Activated naive CD4-positive, alpha-beta T cell treated with anti-CD3 and anti-CD28 coated beads, Interleukin-2, amount 10 ng/mL, durations not matched to agents 7 days and 5 days (primary cell): ENCODE measurements at regions not wholly inside any gene's neighbourhood (a gene's known extent, or its start where the extent isn't known, plus 50 kb on each side); places are given as distances from the start of the nearest gene placed in this dataset.

Experiments
- CTCF ChIA-PET: fragments of 350-600 bp; sonication (Branson Sonifier 250); formaldehyde crosslinking; loops from one replicate; lab custom pipeline; 2021; ENCODE audit warnings: antibody characterized with exemption; lab: Charles Lee
- DNase-seq: peaks from one replicate; pipeline ENCODE4 v3.0.0-alpha.2; 2020
- H3K27ac Mint-ChIP-seq: one replicate; pipeline ENCODE4 v1.8.0; 2021; ENCODE audit warnings: mild to moderate bottlenecking, moderate library complexity, mixed read lengths
- H3K27me3 Mint-ChIP-seq: one replicate; pipeline ENCODE4 v1.8.0; 2021; ENCODE audit warnings: mild to moderate bottlenecking, mixed read lengths
- H3K36me3 Mint-ChIP-seq: one replicate; pipeline ENCODE4 v1.8.0; 2021; ENCODE audit warnings: mixed read lengths
- H3K4me1 Mint-ChIP-seq: one replicate; pipeline ENCODE4 v1.8.0; 2021; ENCODE audit warnings: mixed read lengths
- H3K4me3 Mint-ChIP-seq: one replicate; pipeline ENCODE4 v1.8.0; 2021; ENCODE audit warnings: mild to moderate bottlenecking, moderate library complexity, mixed read lengths
- H3K9me3 Mint-ChIP-seq: one replicate; pipeline ENCODE4 v1.8.0; 2021; ENCODE audit warnings: mixed read lengths

- H3K27ac Mint-ChIP-seq = no peak overlapping the region
- no peak overlapping the region for H3K4me3 Mint-ChIP-seq
- CTCF ChIA-PET = interaction anchor here (0.9 to 1.0 kb wide), 2 partner anchors 36 to 277 kb away, joined by 3 read pairs; no protein-coding TSS in a partner anchor
- no peak for DNase-seq
- no peaks in the 10 kb centered on the region for H3K36me3 Mint-ChIP-seq
- H3K9me3 Mint-ChIP-seq = no peaks in the 10 kb centered on the region
- no peaks in the 10 kb centered on the region for H3K4me1 Mint-ChIP-seq
- peaks cover 9% of the 10 kb centered on the region for H3K27me3 Mint-ChIP-seq
Measured at GRCh38 chr6:150537893-150538292, 61.8 kb upstream of the PLEKHG1 start.

GRCh38 chr6:150539111-150539510 lies 60.6 kb upstream of the PLEKHG1 start:
- no peaks in the 10 kb centered on the region for H3K9me3 Mint-ChIP-seq
- CTCF ChIA-PET = no interaction called here
- H3K36me3 Mint-ChIP-seq = no peaks in the 10 kb centered on the region
- DNase-seq = no peak
- no peaks in the 10 kb centered on the region for H3K4me1 Mint-ChIP-seq
- H3K27ac Mint-ChIP-seq = no peak overlapping the region
- H3K4me3 Mint-ChIP-seq = no peak overlapping the region
- peaks cover 14% of the 10 kb centered on the region for H3K27me3 Mint-ChIP-seq

DNA sequence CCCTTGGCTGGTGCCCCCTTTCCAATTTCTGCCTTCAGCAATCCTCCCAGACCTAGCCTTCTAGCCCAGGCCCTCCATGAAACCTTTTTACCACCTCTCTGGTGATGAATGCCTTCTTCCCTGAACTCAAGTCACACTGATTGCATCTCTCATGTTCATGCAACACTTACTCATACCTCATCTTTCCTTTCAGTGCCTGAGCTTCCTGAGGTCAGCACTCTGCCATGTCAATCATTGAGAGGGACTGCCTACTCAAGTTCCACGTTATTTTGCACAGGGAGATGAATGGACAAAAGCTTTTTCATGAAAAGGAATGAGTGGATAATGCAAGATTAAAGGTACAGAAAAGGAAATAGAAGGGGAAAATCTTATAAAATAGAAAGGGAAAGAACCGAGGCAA lies 60.1 kb upstream of the PLEKHG1 start:
- peaks cover 14% of the 10 kb centered on the region for H3K27me3 Mint-ChIP-seq
- H3K9me3 Mint-ChIP-seq = no peaks in the 10 kb centered on the region
- H3K27ac Mint-ChIP-seq = no peak overlapping the region
- no peaks in the 10 kb centered on the region for H3K36me3 Mint-ChIP-seq
- DNase-seq = no peak
- CTCF ChIA-PET = no interaction called here
- no peaks in the 10 kb centered on the region for H3K4me1 Mint-ChIP-seq
- no peak overlapping the region for H3K4me3 Mint-ChIP-seq

GRCh38 chr6:150541576-150541975 lies 58.1 kb upstream of the PLEKHG1 start:
- H3K36me3 Mint-ChIP-seq = no peaks in the 10 kb centered on the region
- H3K4me1 Mint-ChIP-seq = no peaks in the 10 kb centered on the region
- CTCF ChIA-PET = no interaction called here
- DNase-seq = no peak
- no peak overlapping the region for H3K27ac Mint-ChIP-seq
- H3K27me3 Mint-ChIP-seq = peaks cover 19% of the 10 kb centered on the region
- H3K9me3 Mint-ChIP-seq = no peaks in the 10 kb centered on the region
- no peak overlapping the region for H3K4me3 Mint-ChIP-seq

DNA sequence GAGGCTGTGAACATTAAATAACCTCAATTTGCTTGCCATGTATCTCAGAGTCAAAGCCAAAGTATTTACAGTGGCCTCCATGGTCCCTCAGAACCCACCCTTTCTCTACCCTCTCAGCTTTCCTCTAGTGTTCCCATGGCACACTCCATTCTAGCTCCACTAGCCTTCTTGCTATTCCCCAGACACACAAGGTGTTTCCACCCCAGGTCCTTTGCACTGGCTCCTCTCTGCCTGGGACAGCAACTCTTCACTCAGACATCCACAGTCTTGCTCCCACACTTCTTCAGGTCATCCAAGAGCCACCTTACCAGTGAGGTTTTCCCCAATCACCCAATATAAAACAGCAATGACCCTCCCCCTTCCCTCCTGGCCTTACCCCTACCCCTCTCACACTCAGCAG lies 56.5 kb upstream of the PLEKHG1 start:
- CTCF ChIA-PET = no interaction called here
- H3K4me1 Mint-ChIP-seq = no peaks in the 10 kb centered on the region

DNA sequence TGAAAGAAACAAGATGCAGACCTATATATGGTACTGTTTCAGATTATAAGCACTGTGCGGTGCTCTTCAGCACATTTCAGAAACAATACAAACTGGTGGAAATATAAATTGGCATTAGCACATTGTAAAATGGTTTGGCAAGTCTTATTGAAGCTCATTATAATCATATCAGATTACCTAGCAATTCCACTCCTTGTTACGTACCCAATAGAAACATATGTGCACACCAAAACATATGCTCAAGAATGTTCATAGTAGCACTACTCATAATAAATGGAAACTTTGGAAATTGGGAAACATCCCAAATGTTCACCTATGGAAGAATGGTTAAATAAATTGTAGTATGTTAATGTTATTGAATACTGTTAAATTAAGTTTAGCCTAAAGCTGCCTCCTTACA lies 54.9 kb upstream of the PLEKHG1 start:
- Mint-ChIP-seq H3K4me1 (no peaks in the 10 kb centered on the region), H3K9me3 (no peaks in the 10 kb centered on the region), H3K27me3 (peaks cover 24% of the 10 kb centered on the region), H3K4me3 (no peak overlapping the region), H3K36me3 (no peaks in the 10 kb centered on the region), H3K27ac (no peak overlapping the region)
- CTCF ChIA-PET = no interaction called here
- DNase-seq = no peak

More for the DNA sequence above, 56.5 kb upstream of the PLEKHG1 start:
- no peak overlapping the region for H3K27ac Mint-ChIP-seq
- DNase-seq = no peak
- no peaks in the 10 kb centered on the region for H3K36me3 Mint-ChIP-seq
- peaks cover 29% of the 10 kb centered on the region for H3K27me3 Mint-ChIP-seq
- no peak overlapping the region for H3K4me3 Mint-ChIP-seq
- no peaks in the 10 kb centered on the region for H3K9me3 Mint-ChIP-seq

DNA sequence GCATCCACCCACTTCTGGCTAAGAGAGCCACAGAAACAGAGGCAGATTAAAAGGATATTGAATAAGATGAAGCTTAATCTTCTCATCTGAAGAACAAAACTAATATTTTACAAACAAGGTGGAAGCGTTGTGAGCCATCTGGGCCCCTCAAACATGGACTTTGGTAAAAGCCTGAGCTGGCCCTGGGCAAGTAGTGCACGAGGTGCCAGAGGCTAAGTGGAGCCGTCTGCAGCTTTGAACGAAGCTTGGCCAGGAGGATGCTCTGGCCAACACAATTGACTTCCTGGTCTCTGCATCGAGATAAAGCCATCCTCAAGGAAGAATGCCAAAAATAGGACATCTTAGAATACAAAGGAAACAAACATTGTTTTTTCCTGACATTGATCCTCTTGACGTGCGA lies 53.2 kb upstream of the PLEKHG1 start:
- H3K9me3 Mint-ChIP-seq = no peaks in the 10 kb centered on the region
- no peaks in the 10 kb centered on the region for H3K36me3 Mint-ChIP-seq
- H3K27me3 Mint-ChIP-seq = peaks cover 20% of the 10 kb centered on the region
- DNase-seq = no peak
- H3K4me1 Mint-ChIP-seq = no peaks in the 10 kb centered on the region
- no peak overlapping the region for H3K4me3 Mint-ChIP-seq
- H3K27ac Mint-ChIP-seq = no peak overlapping the region
- CTCF ChIA-PET = no interaction called here

DNA sequence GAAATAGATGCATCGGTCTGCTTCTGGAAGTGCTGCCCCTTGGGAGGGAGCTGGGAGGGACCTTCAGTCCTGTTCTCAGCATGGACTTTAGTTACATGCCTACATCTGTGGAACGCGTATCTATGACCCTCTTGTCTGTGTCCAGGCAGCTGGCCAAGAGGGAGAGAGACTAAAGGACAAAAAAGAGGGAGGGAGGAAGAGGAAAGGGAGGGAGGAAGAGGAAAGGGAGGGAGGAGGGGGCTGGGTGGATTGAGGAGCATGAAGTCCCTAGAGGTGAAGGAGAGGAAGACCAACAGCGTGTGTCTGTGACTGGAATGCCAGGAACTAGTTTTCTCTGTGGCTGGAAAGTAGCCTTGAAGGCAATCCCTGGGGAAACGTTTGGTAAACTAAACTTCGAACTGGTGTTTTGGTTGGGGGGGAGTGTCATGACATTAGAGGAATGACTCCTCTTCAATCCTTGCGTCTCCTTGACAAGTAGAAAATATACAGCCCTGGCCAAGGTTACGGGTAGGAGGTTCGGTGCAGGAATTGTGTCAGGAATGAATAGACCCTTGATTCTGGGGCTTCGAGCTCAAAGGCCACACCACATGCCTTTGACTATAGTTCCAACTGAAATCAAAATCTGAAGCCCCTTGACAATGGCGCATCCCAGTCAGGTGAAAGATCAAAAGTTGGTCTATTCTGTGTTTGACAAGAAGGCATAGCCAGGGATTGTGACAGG lies 52.0 kb upstream of the PLEKHG1 start:
- CTCF ChIA-PET = no interaction called here
- Mint-ChIP-seq H3K4me1 (no peaks in the 10 kb centered on the region), H3K27me3 (peaks cover 20% of the 10 kb centered on the region), H3K4me3 (no peak overlapping the region), H3K36me3 (no peaks in the 10 kb centered on the region), H3K27ac (no peak overlapping the region), H3K9me3 (no peaks in the 10 kb centered on the region)
- no peak for DNase-seq

- CTCF ChIA-PET = no interaction called here
- no peak for DNase-seq
- H3K27ac Mint-ChIP-seq = no peak overlapping the region
- H3K4me1 Mint-ChIP-seq = no peaks in the 10 kb centered on the region
- no peak overlapping the region for H3K4me3 Mint-ChIP-seq
- peaks cover 17% of the 10 kb centered on the region for H3K27me3 Mint-ChIP-seq
- H3K9me3 Mint-ChIP-seq = no peaks in the 10 kb centered on the region
- no peaks in the 10 kb centered on the region for H3K36me3 Mint-ChIP-seq
Measured at GRCh38 chr6:150548330-150548729, 51.4 kb upstream of the PLEKHG1 start.

DNA sequence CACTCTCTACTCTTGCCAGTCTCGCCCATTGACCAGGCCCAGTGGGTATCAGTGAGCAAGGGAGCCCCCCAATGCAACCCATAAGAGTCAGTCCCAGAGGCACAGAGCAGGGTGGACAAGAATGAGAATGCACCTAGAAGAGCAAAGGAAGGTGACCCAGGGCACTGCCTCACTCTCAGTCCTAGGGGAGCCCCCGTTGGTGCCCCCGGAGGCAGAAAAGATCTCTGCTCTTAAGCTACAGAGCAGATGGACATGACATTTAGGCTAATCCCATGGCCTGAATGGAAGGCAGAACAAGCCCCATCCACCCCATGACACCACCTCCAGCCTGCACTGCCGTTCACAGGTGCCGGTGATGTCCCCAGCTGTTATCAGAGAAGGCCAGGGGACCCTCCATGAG lies 50.7 kb upstream of the PLEKHG1 start:
- Mint-ChIP-seq H3K4me1 (no peaks in the 10 kb centered on the region), H3K36me3 (no peaks in the 10 kb centered on the region), H3K27me3 (peaks cover 15% of the 10 kb centered on the region), H3K4me3 (no peak overlapping the region), H3K27ac (no peak overlapping the region), H3K9me3 (no peaks in the 10 kb centered on the region)
- DNase-seq = no peak
- CTCF ChIA-PET = no interaction called here

GRCh38 chr6:150549674-150550101 lies 50.0 kb upstream of the PLEKHG1 start:
- no peak overlapping the region for H3K27ac Mint-ChIP-seq
- CTCF ChIA-PET = no interaction called here
- H3K4me3 Mint-ChIP-seq = no peak overlapping the region
- H3K4me1 Mint-ChIP-seq = no peaks in the 10 kb centered on the region
- no peaks in the 10 kb centered on the region for H3K36me3 Mint-ChIP-seq
- H3K9me3 Mint-ChIP-seq = no peaks in the 10 kb centered on the region
- no peak for DNase-seq
- H3K27me3 Mint-ChIP-seq = peaks cover 15% of the 10 kb centered on the region
